Caco-2 (cell line): ENCODE measurements at regions not wholly inside any gene's neighbourhood (a gene's known extent, or its start where the extent isn't known, plus 50 kb on each side); places are given as distances from the start of the nearest gene placed in this dataset.

Experiments
- BruUV-seq: library from RNA; stranded (reverse); fragments of 400-500 nt; replicated peaks from 2 replicates; lab custom pipeline; 2021; lab: Mats Ljungman, UMichigan
- CTCF ChIA-PET: fragments of 300-600 bp; sonication (Branson Sonifier 250); formaldehyde crosslinking; loops from one replicate; lab custom pipeline; 2022; ENCODE audit warnings: antibody characterized with exemption; lab: Charles Lee
- POLR2A ChIA-PET: fragments of 300-600 bp; sonication (Branson Sonifier 250); formaldehyde crosslinking; loops from one replicate; lab custom pipeline; 2022; ENCODE audit warnings: antibody characterized with exemption; lab: Charles Lee
- DNase-seq, 2 experiments: peaks; one replicate each; pipeline versions ENCODE4 v3.0.0 to v3.0.0-alpha.2; 2020 to 2022
- H3K27me3 ChIP-seq: replicated peaks from 2 replicates; pipeline ENCODE4 v1.6.0; 2011; ENCODE audit warnings: low read length; ENCODE audit not compliant: control insufficient read depth, insufficient read depth
- H3K36me3 ChIP-seq: 2 replicates; pipeline ENCODE4 v1.5.1; 2011; ENCODE audit warnings: low read length; ENCODE audit not compliant: control insufficient read depth, insufficient read depth
- H3K4me1 ChIP-seq: fragments of 250-450 bp; sonication (Bioruptor Pico); 2 replicates; pipeline ENCODE4 v1.5.1; 2020; ENCODE audit warnings: mild to moderate bottlenecking
- H3K4me3 ChIP-seq: 2 replicates; pipeline ENCODE4 v1.5.1; 2011; ENCODE audit warnings: low read depth, mild to moderate bottlenecking, control low read depth, low read length
- H3K9me3 ChIP-seq: fragments of 250-450 bp; sonication (Bioruptor Pico); 2 replicates; pipeline ENCODE4 v1.5.1; 2020; ENCODE audit warnings: mild to moderate bottlenecking, moderate library complexity
- H3K27ac Mint-ChIP-seq: one replicate; pipeline ENCODE4 v1.8.0; 2022; ENCODE audit warnings: mixed read lengths; ENCODE audit not compliant: unreplicated experiment
- H3K27me3 Mint-ChIP-seq: one replicate; pipeline ENCODE4 v1.8.0; 2022; ENCODE audit warnings: mixed read lengths; ENCODE audit not compliant: insufficient read depth, unreplicated experiment
- H3K36me3 Mint-ChIP-seq: one replicate; pipeline ENCODE4 v1.8.0; 2022; ENCODE audit warnings: mild to moderate bottlenecking, mixed read lengths; ENCODE audit not compliant: insufficient read depth, unreplicated experiment
- H3K4me1 Mint-ChIP-seq: one replicate; pipeline ENCODE4 v1.8.0; 2022; ENCODE audit warnings: low read depth, mixed read lengths; ENCODE audit not compliant: unreplicated experiment
- H3K4me3 Mint-ChIP-seq: one replicate; pipeline ENCODE4 v1.8.0; 2022; ENCODE audit warnings: mild to moderate bottlenecking, moderate library complexity, mixed read lengths; ENCODE audit not compliant: unreplicated experiment
- H3K9me3 Mint-ChIP-seq: one replicate; pipeline ENCODE4 v1.8.0; 2022; ENCODE audit warnings: mixed read lengths; ENCODE audit not compliant: unreplicated experiment
- intact Hi-C: fragments of 100-400 bp; cut with micrococcal nuclease; formaldehyde crosslinking; loops from one replicate; pipeline ENCODE4 v1.10.0; 2022; ENCODE audit not compliant: unreplicated experiment
- TF ChIP-seq, protein P1 (sequence below), 2 experiments: fragments of 200-600 bp in 1 of 2; IDR thresholded peaks; 1 replicate in 1 of 2; 2 replicates in 1 of 2; pipeline versions ENCODE4 v1.5.1 to v1.8.0; 2011 to 2022; ENCODE audit warnings: antibody characterized with exemption in 1 of 2, control low read depth in 1 of 2, inconsistent platforms in 1 of 2, low read depth in 1 of 2, low read length in 1 of 2, mild to moderate bottlenecking in 1 of 2, moderate library complexity in 1 of 2; ENCODE audit not compliant: insufficient read depth in 1 of 2, severe bottlenecking in 1 of 2, unreplicated experiment in 1 of 2

DNA sequence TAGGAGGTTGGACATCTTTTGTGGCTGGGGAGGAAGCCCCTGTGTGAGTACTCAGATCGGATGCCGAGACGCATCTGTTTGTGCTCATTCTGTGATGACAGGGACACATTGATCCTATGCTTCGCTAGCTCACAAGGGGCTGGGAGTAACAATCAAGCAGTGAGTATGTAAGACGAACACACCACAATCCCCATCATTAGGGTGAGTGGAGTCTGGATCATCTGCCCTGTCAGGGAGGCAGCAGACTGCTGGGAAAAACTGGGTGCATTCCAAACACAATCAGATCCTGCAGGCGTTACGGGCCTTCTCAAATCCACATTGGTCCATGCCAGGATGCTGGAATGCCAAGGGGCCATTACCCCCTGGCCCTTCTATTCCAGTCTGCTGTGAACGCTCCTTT lies 64.1 kb upstream of the TSHZ3 start:
- Histone ChIP-seq H3K9me3 (no peaks in the 10 kb centered on the region), H3K36me3 (no peaks in the 10 kb centered on the region), H3K4me3 (no peak overlapping the region), H3K27me3 (no peaks in the 10 kb centered on the region), H3K4me1 (no peaks in the 10 kb centered on the region)
- ChIA-PET CTCF (no interaction called here), POLR2A (no interaction called here)
- TF ChIP-seq, protein P1, sequence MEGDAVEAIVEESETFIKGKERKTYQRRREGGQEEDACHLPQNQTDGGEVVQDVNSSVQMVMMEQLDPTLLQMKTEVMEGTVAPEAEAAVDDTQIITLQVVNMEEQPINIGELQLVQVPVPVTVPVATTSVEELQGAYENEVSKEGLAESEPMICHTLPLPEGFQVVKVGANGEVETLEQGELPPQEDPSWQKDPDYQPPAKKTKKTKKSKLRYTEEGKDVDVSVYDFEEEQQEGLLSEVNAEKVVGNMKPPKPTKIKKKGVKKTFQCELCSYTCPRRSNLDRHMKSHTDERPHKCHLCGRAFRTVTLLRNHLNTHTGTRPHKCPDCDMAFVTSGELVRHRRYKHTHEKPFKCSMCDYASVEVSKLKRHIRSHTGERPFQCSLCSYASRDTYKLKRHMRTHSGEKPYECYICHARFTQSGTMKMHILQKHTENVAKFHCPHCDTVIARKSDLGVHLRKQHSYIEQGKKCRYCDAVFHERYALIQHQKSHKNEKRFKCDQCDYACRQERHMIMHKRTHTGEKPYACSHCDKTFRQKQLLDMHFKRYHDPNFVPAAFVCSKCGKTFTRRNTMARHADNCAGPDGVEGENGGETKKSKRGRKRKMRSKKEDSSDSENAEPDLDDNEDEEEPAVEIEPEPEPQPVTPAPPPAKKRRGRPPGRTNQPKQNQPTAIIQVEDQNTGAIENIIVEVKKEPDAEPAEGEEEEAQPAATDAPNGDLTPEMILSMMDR (IDR thresholded peaks at IDR 0.05; ENCODE audit: insufficient read depth in 1 of 2, low read depth in 1 of 2, low read length in 1 of 2, severe bottlenecking in 1 of 2, unreplicated experiment in 1 of 2), result no peak
- no peaks in the 10 kb centered on the region for H3K9me3 Mint-ChIP-seq
- H3K4me3 Mint-ChIP-seq, result no peak overlapping the region
- no peaks in the 10 kb centered on the region for H3K4me1 Mint-ChIP-seq
- intact Hi-C loops, result no loop called here
- BruUV-seq, result no TSS peak
- no peak for DNase-seq
- no peak overlapping the region for H3K27ac Mint-ChIP-seq
- peaks cover 5% of the 10 kb centered on the region for H3K27me3 Mint-ChIP-seq
- no peaks in the 10 kb centered on the region for H3K36me3 Mint-ChIP-seq

DNA sequence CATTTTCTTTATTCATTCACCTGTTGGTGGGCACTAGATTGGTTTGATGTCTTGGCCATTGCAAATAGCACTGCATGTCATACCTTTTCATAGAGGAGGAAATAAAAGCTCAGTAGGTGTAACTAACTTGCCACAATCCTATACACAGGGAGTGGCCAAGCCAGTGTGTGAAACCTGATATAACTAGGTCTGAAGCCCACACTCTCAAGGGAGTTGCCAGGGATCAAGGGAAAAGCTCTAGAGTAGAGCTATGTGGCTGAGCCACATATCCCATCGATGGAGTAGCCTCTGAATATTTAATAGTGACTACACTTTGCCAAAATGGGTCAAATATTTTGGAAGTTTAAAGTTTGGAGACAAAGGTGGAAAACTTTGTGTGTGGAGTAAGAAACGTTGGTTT lies 66.1 kb upstream of the TSHZ3 start:
- H3K4me1 Mint-ChIP-seq, result no peaks in the 10 kb centered on the region
- H3K27ac Mint-ChIP-seq, result no peak overlapping the region
- peaks cover 5% of the 10 kb centered on the region for H3K27me3 Mint-ChIP-seq
- BruUV-seq, result no TSS peak
- TF ChIP-seq, protein P1 (IDR thresholded peaks at IDR 0.05; ENCODE audit: insufficient read depth in 1 of 2, low read depth in 1 of 2, low read length in 1 of 2, severe bottlenecking in 1 of 2, unreplicated experiment in 1 of 2), result no peak
- CTCF ChIA-PET, result no interaction called here
- no peaks in the 10 kb centered on the region for H3K36me3 Mint-ChIP-seq
- Histone ChIP-seq H3K9me3 (no peaks in the 10 kb centered on the region), H3K4me3 (no peak overlapping the region), H3K4me1 (no peaks in the 10 kb centered on the region), H3K27me3 (no peaks in the 10 kb centered on the region), H3K36me3 (no peaks in the 10 kb centered on the region)
- no peak for DNase-seq
- intact Hi-C loops, result no loop called here
- no peak overlapping the region for H3K4me3 Mint-ChIP-seq
- H3K9me3 Mint-ChIP-seq, result no peaks in the 10 kb centered on the region
- POLR2A ChIA-PET, result no interaction called here

DNA sequence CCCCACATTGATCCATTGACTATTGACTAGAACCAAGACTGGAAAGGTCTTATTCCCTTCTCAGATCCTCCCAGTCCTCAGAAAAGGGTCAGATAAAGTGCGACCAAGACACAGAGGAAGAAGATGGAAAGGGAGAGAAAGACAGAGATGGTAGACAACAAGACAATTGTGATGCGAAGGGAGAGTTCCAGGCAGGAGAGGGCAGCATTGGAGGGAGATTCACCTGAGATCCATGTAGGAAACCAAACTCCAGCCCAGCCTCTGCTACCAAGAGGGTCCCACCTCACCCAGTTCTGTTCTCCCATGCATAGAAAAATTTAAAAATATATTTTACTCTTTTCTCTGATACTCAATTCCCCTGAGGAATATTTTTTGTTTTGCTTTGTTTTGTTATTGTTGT lies 67.3 kb upstream of the TSHZ3 start:
- Histone ChIP-seq H3K9me3 (no peaks in the 10 kb centered on the region), H3K4me3 (no peak overlapping the region), H3K4me1 (no peaks in the 10 kb centered on the region), H3K27me3 (no peaks in the 10 kb centered on the region), H3K36me3 (no peaks in the 10 kb centered on the region)
- POLR2A ChIA-PET, result no interaction called here
- intact Hi-C loops, result no loop called here
- no peak overlapping the region for H3K27ac Mint-ChIP-seq
- BruUV-seq, result no TSS peak
- CTCF ChIA-PET, result no interaction called here
- H3K9me3 Mint-ChIP-seq, result no peaks in the 10 kb centered on the region
- no peak for DNase-seq
- H3K27me3 Mint-ChIP-seq, result peaks cover 10% of the 10 kb centered on the region
- no peaks in the 10 kb centered on the region for H3K4me1 Mint-ChIP-seq
- TF ChIP-seq, protein P1 (IDR thresholded peaks at IDR 0.05; ENCODE audit: insufficient read depth in 1 of 2, low read depth in 1 of 2, low read length in 1 of 2, severe bottlenecking in 1 of 2, unreplicated experiment in 1 of 2), result no peak
- no peaks in the 10 kb centered on the region for H3K36me3 Mint-ChIP-seq
- H3K4me3 Mint-ChIP-seq, result no peak overlapping the region
